ENCODE measurements at regions not wholly inside any gene's neighbourhood (a gene's known extent, or its start where the extent isn't known, plus 50 kb on each side); places are given as distances from the start of the nearest gene placed in this dataset.

DNA sequence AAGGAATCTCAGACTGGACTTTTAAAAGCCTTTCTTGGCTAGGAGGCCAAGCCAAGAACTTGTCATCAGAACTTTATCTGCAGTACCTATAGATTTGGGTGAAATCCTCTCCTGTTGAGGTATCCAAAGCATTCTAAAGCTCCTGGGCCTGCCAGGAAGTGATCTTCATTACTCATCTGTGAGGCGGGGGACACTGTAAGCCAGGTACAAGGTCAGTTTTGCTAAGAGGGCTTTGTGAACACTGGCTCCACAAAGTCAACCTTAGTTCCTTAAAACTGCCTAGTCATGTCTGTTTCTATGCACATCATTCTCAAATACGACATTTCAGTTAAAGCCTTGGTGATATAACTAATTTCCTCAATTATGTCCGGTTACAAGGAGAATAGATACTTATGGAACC, 236.7 kb downstream of the PIK3R1 start:
- no peak for DNase-seq (ENCODE audit: low read depth)

DNA sequence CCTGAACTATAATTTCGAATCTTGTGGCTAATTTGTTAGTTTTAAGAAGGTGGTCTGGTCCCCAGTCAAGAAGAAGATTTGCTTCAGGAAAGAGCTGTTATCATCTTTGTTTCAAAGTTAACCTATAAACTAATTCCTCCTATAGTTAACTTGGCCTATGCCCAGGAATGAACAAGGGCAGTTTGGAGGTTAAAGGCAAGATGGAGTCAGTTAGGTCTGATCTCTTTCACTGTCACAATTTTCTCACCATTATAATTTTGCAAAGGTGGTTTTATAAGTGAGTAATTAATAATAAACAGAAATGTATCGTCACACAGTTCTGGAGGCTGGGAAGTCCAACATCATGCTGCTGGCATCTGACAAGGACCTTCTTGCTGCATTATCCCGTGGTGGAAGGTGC, 238.6 kb downstream of the PIK3R1 start:
- DNase-seq (ENCODE audit: low read depth): no peak

DNA sequence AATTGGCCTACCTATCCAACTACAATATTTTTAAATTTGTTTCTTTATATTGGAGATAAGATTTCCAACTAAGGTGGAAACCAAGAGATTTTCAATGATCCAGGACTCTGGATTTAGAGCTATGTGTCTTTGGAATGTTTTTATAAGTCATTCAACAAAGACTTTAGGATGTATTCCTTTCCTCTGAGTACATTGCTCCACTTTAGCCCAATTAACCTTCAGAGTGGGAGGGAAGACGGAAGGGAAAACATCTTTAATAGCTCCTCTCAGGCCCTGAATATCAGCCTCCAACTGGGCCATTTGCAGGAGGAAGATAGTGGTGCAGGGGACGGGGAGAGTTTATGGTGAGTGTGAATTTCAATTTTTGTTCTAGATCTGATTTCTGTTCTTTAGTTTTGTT, 239.2 kb downstream of the PIK3R1 start:
- DNase-seq (ENCODE audit: low read depth): no peak

DNA sequence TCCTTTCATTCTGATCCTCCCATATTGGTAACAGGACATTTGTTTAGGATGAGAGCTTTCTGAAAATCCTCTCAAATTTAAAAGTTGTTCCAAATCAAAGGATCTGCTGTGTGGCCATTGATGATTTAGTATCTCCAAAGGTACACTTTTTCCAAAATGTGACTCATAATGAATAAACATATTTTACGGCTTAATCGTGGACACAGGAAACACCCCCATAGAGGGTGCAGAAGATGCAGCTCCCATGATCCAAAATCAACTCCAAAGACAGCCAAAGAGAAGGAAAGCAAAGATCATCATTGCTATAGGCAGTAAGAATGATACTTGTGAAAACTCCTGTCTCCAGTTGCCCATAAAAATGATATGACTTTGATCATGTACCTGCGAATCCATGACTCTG, 239.7 kb downstream of the PIK3R1 start:
- no peak for DNase-seq (ENCODE audit: low read depth)

DNA sequence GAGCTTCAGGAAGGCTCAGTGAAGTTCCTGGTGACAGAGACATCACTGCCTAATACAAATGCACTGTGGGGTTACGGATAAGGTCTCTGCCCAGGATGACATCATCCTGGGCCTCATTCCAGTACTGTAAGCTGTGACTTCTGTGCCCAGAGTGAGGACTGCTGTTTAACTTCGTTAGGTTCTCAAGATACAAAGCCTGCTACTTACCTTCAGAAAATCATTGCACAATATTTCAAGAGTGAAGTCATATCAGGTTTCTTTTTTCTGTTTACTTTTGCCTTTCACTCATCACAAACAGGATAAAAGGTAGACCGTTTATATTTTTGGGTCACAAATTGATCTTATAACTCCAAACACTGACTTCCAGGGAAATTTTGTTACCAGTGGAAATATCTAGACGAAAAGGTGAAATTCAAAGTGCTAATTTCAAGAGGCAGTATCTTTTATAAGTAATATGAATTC, 241.2 kb downstream of the PIK3R1 start:
- no peak for DNase-seq (ENCODE audit: low read depth)

DNA sequence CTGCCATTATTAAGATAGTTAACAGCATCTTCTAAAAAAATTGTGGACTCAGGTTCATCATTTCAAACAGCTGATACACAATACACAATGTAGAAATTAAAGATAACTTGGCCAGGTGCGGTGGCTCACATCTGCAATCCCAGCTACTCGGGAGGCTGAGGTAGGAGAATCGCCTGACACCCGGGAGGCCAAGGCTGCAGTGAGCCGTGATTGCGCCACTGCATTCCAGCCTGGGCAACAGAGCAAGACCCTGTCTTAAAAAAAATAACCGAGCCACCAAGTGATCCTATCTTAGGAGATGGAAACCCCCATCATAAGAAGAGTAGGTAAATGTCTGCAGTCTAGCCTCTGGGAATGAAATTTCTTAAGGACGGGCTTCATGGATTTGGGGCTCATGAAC, 241.7 kb downstream of the PIK3R1 start:
- no peak for DNase-seq (ENCODE audit: low read depth)

DNA sequence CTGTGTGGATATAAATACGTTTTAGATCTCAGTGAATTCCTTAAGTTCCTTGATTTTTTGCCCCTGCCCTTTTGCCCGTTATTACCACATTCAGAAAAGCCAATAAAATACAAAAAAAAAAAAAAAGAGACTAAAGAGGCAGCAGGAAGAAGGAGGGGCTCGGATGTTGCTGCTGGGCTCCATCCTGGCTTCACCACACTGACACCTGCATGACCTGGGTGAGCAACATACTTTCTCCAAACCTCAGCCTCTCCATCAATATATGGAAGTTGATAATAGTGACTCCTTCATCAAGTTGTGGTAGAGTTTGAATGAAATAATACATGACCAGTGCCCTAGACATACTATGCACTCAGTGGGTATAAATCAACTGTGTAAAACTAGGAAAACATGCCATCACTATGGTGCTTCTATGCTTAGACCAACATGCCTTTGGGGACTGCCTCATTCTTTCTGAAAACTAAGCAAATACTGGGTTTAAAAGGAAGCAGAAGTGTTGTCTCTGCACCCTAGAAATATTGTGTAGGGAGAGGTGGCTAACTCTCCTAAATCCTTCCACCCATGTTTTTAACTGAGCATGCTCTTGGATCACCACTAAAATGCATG, 243.0 kb downstream of the PIK3R1 start:
- no peak for DNase-seq (ENCODE audit: low read depth)

DNA sequence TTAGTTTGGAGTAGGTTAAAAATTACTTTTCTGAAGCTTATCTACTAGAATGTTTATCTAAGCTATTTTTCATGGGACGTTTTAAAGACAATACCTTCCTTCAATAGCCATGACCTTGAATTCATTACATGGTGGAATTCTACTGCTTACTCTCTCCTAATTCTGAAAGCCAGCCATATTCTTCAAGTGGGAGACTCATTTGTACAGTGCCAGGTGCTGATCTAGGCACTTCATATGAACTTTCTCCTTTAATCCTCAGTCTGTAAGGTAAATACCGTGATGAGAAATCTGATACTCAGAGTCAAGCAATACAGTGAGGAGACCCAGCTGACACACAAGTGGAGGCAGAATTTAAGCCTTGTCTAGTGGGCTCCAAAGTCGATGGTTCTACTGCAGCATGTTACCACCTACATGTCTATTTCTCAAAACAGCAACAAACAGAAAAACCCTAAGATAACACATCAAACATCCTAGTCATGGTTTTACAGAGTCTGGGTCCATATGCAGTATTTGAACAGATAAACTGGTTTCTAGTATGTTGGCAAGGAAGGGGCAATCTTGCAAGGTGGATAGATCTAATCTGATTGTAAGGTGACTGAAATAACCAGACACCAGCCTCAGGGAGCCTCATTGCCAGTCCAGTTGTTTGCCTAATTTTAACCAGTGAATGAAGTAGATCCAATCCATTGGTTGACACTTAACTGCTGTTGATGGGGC, 243.7 kb downstream of the PIK3R1 start:
- DNase-seq (ENCODE audit: low read depth): no peak

DNA sequence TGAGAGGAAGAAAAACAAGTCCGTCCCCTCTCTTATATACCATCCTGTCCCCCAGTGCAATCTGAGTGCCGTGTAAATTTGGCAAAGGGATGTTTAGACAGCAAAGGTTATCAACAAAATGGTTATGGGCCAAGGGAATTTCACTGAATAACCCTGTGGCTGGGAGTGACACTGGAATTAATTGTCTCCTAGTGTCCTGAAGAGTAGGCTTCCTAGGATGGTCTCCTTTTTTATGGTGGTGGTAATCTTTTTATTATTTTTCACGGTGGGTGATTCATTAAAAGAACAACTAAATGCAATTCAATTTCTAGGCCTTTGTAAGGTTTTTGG, 244.2 kb downstream of the PIK3R1 start:
- no peak for DNase-seq (ENCODE audit: low read depth)

DNA sequence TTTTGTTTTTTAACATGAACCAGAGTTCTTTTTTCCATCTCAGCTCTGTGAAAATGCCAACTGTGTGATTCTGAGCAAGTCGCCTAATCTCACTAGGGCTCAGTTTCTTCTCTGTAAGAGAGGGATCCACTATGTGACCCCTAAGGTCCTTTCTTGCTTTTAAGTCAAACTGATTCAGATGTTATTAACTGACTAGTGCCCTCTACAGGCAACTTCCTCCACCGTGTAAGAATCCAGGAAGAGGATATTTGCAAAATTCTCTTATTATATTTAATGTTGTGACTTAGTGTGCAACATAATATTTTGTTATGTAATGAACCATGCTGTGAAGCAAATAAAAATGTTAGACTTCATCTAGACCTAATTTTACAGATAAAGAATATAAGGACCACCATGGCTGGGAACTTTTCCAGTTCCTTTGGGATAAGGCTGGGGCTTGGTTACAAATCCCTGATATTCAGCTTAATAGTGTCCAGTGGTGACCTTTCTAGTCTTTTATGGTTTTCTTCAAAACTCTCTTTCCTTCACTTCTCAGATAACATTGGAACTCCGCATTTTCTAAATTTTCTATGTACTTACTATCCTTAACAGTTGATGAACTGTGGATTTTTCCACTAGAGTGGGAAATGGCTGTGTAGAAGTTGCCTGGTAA, 244.7 kb downstream of the PIK3R1 start:
- DNase-seq (ENCODE audit: low read depth): no peak

DNA sequence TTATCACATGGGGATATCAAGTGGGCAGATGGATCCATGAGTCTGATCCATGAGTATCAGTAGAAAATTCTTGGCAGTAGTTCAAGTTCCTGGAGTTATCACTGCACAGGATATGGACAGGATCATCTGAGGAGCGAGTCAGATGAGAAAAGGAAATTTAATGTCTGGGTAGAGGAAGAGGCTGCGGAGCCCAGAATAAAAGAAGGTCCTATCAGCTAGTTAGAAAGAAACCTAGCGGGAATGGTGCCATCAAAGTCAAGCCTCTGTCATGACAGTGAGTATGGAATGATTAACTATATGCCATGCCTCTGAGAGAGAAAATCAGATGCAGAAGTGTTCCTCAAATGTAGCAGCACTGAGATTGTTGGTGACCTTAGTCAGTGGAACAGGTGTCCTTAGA, 248.1 kb downstream of the PIK3R1 start:
- no peak for DNase-seq (ENCODE audit: low read depth)

DNA sequence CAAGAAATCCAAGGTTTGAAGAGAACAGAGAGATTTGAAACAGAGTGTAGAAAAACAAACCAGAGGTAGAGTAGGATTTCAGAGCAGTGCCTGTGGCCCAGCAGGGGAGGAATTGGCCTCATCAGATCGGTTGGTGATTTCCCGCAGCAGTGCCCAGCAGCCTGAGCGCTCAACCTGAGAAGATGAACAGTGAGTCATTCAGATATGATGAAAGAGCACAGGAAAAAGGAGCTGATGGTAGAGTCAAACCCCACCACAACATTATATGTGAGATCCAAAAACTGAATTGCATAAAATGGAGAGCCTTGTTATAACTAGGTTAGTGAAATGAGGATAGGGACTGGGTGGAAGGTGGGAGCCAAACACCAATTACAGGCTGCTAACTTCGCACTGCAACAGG, 248.9 kb downstream of the PIK3R1 start:
- DNase-seq (ENCODE audit: low read depth): no peak

DNA sequence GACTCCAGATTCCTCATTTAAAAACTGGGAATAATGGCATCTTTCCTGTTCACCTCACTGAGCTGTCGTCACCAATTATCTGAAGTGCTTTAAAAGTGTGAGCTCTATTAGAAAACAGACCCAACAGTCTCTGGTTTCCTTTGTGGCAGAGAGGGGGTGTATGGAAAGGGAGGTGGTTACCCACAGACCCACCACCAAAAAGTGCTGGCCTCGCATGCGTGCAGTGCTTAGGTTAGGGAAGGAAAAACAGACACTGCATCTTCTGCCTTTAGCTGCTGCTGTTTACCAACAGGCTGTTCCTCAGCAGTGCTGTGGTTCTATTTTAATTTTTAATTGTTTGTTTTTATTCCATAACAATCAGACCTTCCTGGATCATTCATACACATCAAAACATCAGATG, 249.6 kb downstream of the PIK3R1 start:
- DNase-seq (ENCODE audit: low read depth): no peak

DNA sequence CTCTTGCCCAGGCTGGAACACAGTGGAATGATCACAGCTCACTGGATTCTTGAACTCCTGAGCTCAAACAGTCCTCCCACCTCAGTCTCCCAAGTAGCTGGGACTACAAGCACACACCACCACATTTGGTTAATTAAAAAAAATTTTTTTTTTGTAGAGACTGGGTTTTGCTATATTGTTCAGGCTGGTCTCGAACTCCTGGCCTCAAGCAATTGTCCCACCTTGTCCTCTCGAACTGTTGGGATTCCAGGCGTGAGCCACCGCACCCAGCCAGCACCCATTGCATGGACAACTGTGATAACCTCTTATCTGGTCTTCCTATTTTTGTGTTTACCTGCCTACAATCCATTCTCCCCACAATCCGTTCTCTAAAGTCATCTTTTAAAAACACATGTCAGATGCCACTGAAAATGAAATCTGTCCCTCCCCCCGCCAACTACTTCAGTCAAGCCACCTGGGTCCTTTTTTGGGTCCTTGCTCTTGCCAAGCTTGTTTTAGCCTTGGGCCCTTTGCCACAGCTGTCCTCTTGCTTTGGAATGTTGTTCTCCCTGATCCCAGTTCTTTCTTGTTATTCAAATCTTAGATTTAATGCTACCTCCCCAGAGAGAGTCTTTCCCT, 250.5 kb downstream of the PIK3R1 start:
- DNase-seq (ENCODE audit: low read depth): no peak

DNA sequence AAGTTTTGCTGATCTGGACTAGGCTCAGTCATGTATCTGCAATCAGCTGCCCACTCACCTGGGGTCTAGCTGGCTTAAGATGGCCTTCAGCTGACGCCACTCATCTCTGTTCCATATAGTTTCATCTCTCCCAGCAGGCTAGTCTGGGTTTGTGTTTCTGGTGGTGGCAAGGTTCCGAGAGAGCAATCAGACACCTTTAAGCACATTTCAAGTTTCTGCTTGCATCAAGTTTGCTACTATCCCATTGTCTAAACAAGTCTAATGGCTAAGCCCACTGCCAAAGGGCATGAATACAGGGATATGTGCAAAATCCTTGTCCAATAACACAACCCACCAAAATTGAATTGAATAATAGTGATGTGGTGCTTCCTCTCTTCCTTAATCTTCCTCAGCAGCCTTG, 251.7 kb downstream of the PIK3R1 start:
- no peak for DNase-seq (ENCODE audit: low read depth)

DNA sequence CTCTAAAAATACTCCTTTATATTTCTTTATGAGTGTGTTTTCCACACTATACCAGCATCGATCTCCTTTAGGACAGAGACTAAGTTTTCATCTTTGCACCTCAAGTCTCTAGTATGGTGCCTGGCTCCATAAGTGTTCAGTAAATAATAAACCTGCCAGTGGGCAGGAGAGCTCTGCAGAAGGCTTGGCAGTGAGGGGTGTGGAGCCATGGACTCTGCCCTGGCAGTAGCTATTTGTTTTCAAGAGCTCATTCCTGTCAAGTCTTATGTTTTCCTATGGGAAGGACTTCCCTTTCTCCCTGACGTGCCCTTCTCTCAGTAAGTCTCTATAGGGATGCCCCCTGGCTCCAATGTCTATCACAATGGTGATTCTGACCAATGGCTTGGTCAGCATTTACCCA, 252.2 kb downstream of the PIK3R1 start:
- no peak for DNase-seq (ENCODE audit: low read depth)

DNA sequence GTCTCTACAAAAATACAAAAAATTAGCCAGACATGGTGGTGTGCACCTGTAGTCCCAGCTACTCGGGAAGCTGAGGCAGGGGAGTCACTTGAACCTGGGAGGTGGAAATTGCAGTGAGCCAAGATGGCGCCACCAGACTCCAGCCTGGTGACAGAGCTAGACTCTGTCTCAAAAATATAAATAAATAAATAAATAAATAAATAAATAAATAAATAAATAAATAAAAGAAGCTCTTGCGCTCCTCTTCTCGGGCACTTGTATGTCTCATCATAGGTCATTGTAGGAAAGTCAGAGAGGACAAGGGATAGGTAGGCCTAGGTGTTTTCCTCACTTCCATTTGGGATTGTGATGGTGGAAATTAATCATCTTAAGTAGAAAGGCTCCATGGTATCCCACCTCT, 252.8 kb downstream of the PIK3R1 start:
- no peak for DNase-seq (ENCODE audit: low read depth)

DNA sequence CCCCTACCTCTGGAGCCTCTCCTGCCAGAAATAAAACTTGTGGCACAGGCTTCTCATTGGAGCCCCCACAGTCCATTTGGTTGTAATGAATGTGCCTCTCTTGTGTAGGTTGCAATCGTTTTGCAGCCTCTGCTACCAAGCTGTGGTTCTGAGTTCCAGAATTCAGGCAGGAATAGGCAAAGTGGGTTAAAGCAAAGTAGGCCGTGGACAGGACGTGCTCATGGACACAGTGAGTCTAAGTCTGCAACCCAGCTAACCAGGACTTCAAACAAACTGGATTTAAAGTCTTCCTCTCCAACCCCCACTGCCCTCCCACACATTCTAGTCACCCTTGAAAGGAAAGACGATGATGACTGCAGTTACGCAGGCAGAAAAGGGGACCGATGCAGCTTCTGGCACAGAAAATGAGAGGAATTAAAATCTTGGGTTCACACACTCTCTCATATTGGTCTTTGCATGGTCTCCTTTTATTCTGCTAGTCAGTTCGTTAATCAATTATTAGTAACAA, 260.0 kb downstream of the PIK3R1 start:
- no peak for DNase-seq (ENCODE audit: low read depth)

DNA sequence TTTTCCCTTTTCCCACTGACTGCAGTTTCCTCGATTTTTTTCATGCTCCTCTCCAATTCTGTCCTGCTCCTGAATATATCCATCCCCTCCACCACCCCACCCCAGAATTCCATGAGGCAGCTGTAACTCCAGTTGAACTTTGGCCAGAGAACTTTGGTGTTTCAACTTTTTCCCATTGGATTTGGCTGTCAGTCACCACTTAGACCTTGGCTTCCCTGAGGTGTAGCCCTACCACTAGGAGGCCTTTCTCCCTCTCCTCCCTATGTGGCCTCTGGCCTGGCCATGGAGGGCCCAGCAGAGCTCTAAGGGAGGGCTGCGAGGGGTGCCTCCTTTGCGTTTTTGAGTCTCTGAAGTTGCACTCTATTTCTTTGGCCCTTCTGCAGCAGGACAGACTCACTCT, 261.3 kb downstream of the PIK3R1 start:
- DNase-seq (ENCODE audit: low read depth): no peak

DNA sequence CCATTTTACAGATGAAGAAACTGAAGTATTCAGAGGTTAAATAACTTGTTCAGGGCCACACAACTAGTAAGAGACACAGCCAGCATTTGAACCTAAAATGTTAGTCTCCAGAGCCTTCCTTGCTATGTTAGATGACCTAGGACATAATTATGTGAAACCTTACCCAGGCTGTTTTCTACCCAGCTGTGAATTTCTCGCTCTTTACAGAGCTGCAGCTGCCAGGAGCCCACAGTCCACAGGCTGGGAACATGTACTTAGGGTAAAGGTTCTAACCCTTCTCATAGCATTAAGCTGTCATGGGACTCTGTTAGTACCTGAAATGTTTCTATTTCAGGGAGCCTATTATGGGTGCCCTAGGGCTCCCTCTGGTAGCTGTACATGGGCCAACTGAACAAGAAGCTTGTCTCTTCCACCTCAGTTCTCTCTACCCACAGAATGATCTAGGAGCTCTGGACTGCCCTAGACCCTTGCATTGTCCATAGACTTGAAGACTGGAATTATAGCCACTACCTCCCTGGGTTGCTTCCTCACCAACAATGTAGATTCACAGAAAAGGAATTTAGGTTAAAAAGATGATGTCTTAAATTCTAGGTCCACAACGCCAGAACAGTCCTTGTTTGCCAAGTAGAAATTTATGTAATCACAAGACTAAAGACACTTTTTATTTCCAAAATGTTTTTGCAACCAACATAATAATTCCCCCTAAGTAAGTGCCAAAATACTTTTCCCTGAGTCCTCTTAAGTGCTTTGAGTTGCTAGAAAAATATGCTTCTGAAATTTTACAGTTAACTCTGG, 262.9 kb downstream of the PIK3R1 start:
- DNase-seq (ENCODE audit: low read depth): no peak

DNA sequence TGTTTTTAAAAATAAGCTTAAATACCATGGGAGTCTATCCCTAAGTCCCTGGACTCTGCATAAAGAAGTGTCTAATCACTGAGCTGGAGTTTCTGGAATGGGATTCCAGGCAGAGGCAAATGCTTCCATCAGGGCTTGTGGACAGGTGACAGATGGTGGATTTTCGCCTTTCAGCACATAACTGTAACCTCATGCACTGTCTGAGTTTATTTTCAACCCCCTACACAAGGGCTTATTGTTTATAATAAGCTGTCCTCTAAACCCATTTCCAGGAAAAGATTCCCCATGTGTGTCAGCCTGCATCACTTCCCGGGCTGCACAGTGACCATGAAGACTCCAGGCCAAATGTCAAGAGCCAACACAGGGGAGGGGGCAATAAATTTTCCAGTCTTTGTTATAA, 264.0 kb downstream of the PIK3R1 start:
- DNase-seq (ENCODE audit: low read depth): no peak

DNA sequence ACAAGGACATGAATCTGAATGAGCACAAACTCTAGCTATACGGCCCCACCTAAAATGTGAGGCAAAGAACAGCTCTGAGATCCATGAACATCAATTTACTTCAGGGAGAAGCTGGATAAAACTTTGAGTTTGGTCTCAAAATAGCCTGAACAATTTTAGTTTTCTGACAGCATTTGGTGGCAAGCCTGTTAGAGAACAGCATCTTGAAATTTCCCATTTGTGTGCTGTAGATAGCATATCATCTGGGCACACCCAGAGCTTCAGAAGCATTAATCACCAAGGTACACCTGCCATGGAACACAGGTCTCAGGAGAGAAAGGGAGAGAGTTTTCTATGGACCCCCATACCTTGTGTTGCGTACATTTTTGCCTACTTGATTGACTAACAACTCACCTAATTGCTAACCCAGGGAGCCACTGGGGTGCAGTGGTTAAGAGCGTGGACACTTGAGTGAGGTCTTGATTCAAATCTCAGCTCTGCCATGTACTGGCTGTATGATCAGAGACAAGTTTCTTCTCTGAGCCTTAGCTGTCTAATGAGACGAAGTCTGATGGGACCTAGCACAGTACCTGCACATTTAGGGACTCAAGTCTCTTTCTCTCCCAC, 264.9 kb downstream of the PIK3R1 start:
- DNase-seq (ENCODE audit: low read depth): no peak
